Central memory CD4-positive, alpha-beta T cell (primary cell): ENCODE measurements at regions not wholly inside any gene's neighbourhood (a gene's known extent, or its start where the extent isn't known, plus 50 kb on each side); places are given as distances from the start of the nearest gene placed in this dataset.

Source experiments
- DNase-seq: peaks from one replicate; pipeline ENCODE4 v3.0.0; 2022

- DNase-seq, result no peak
Observed at GRCh38 chr12:85352016-85352415, 72.0 kb downstream of the ALX1 start.

- DNase-seq, result no peak
Observed at GRCh38 chr12:85356596-85357385, 76.8 kb downstream of the ALX1 start.

GRCh38 chr12:85357609-85358008 lies 77.6 kb downstream of the ALX1 start:
- no peak for DNase-seq

GRCh38 chr12:85358715-85359114 lies 78.7 kb downstream of the ALX1 start:
- DNase-seq, result no peak

- no peak for DNase-seq
Observed at GRCh38 chr12:85363382-85364190, 83.6 kb downstream of the ALX1 start.

- DNase-seq, result no peak
Observed at GRCh38 chr12:85367936-85368335, 87.9 kb downstream of the ALX1 start.

GRCh38 chr12:85369365-85370154 lies 89.5 kb downstream of the ALX1 start:
- no peak for DNase-seq

- no peak for DNase-seq
Observed at GRCh38 chr12:85373045-85373444, 93.0 kb downstream of the ALX1 start.

GRCh38 chr12:85374981-85375380 lies 95.0 kb downstream of the ALX1 start:
- no peak for DNase-seq

- no peak for DNase-seq
Observed at GRCh38 chr12:85385406-85385805, 105.4 kb downstream of the ALX1 start.

- no peak for DNase-seq
Observed at GRCh38 chr12:85390266-85390665, 110.2 kb downstream of the ALX1 start.

- DNase-seq, result no peak
Observed at GRCh38 chr12:85392508-85392907, 112.5 kb downstream of the ALX1 start.

- DNase-seq, result no peak
Observed at GRCh38 chr12:85393606-85394005, 113.6 kb downstream of the ALX1 start.

GRCh38 chr12:85394065-85394464 lies 114.0 kb downstream of the ALX1 start:
- no peak for DNase-seq

- no peak for DNase-seq
Observed at GRCh38 chr12:85394809-85395208, 114.8 kb downstream of the ALX1 start.

GRCh38 chr12:85405262-85405661 lies 125.2 kb downstream of the ALX1 start:
- DNase-seq, result no peak

- no peak for DNase-seq
Observed at GRCh38 chr12:85405781-85406522, 125.9 kb downstream of the ALX1 start.

- no peak for DNase-seq
Observed at GRCh38 chr12:85413266-85413665, 133.2 kb downstream of the ALX1 start.

GRCh38 chr12:85422762-85423161 lies 142.7 kb downstream of the ALX1 start:
- no peak for DNase-seq

- DNase-seq, result no peak
Observed at GRCh38 chr12:85423947-85424346, 143.9 kb downstream of the ALX1 start.

GRCh38 chr12:85424581-85425348 lies 144.7 kb downstream of the ALX1 start:
- DNase-seq, result no peak

- no peak for DNase-seq
Observed at GRCh38 chr12:85425349-85425612, 145.3 kb downstream of the ALX1 start.
